A673 (cell line): ENCODE measurements at regions not wholly inside any gene's neighbourhood (a gene's known extent, or its start where the extent isn't known, plus 50 kb on each side); places are given as distances from the start of the nearest gene placed in this dataset.

Experiments
- CTCF ChIP-seq: fragments of 300-800, 200-600 bp; sonication (generic); conservative IDR thresholded peaks from 2 replicates; pipeline ENCODE4 v1.5.1; 2017; ENCODE audit warnings: low read depth, mild to moderate bottlenecking, antibody characterized with exemption, low read length, moderate library complexity, mixed read lengths
- EZH2 ChIP-seq: fragments of 200-600 bp; sonication (generic); IDR thresholded peaks from 2 replicates; pipeline ENCODE4 v1.6.1; 2017; ENCODE audit warnings: borderline replicate concordance, low read depth, mild to moderate bottlenecking, mixed read lengths, antibody characterized with exemption, low read length; ENCODE audit not compliant: poor library complexity, severe bottlenecking

- no peak for TF ChIP-seq CTCF
- TF ChIP-seq EZH2, result no peak
These were observed 216.0 kb upstream of the DAAM1 start for GRCh38 chr14:58972233-58973017.
